Retinal pigment epithelial cell (primary cell): ENCODE measurements at regions not wholly inside any gene's neighbourhood (a gene's known extent, or its start where the extent isn't known, plus 50 kb on each side); places are given as distances from the start of the nearest gene placed in this dataset.
"Not testable (repeated sequence)": the region's sequence is repeated elsewhere in the genome, so short reads cannot be mapped to it uniquely, and the experiment has no call there.

Source experiments
- DNase-seq: peaks from one replicate; pipeline ENCODE4 v3.0.0-alpha.2; 2010; ENCODE audit warnings: low read depth
- H3K4me3 ChIP-seq: 2 replicates; pipeline ENCODE4 v1.5.1; 2011; ENCODE audit warnings: mild to moderate bottlenecking, low read length, control low read depth, moderate library complexity
- TF ChIP-seq, protein P1 (sequence below): conservative IDR thresholded peaks from 2 replicates; pipeline ENCODE4 v1.5.1; 2011; ENCODE audit warnings: low read depth, low read length, control low read depth, inconsistent platforms

GRCh38 chr13:89496478-89496877 is 1825.3 kb downstream of the SLITRK5 start:
- no peak overlapping the region for H3K4me3 ChIP-seq
- no peak for DNase-seq
- TF ChIP-seq, protein P1, sequence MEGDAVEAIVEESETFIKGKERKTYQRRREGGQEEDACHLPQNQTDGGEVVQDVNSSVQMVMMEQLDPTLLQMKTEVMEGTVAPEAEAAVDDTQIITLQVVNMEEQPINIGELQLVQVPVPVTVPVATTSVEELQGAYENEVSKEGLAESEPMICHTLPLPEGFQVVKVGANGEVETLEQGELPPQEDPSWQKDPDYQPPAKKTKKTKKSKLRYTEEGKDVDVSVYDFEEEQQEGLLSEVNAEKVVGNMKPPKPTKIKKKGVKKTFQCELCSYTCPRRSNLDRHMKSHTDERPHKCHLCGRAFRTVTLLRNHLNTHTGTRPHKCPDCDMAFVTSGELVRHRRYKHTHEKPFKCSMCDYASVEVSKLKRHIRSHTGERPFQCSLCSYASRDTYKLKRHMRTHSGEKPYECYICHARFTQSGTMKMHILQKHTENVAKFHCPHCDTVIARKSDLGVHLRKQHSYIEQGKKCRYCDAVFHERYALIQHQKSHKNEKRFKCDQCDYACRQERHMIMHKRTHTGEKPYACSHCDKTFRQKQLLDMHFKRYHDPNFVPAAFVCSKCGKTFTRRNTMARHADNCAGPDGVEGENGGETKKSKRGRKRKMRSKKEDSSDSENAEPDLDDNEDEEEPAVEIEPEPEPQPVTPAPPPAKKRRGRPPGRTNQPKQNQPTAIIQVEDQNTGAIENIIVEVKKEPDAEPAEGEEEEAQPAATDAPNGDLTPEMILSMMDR: no peak

GRCh38 chr13:89497658-89498057 is 1826.5 kb downstream of the SLITRK5 start:
- DNase-seq: no peak
- TF ChIP-seq, protein P1: no peak
- no peak overlapping the region for H3K4me3 ChIP-seq

DNA sequence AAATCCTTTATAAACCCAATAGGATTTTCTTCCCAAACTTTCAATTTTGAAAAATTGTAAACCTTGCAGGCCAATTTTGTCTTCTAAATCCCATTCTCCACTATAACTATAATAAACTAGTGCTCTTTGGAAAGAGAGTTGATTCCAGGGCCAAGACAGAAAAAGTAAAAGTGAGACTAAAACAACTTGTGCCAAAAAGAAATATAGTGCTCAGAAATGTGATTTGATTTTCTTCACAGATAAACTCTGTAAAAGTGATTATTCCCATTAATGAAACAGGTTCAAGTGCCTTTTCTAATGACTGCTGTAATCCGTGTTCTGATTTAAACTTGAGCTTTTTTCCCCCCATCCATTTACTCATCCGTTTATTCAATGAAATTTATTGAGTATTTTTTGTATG is 1831.1 kb downstream of the SLITRK5 start:
- TF ChIP-seq, protein P1: no peak
- no peak for DNase-seq
- no peak overlapping the region for H3K4me3 ChIP-seq

GRCh38 chr13:89514534-89515312 is 1832.8 kb upstream of the MIR17HG start:
- TF ChIP-seq, protein P1: no peak
- no peak overlapping the region for H3K4me3 ChIP-seq
- DNase-seq: peak; percentile 77

- no peak overlapping the region for H3K4me3 ChIP-seq
- DNase-seq: no peak
- TF ChIP-seq, protein P1: no peak
Observed at GRCh38 chr13:89515948-89516347, 1831.5 kb upstream of the MIR17HG start.

DNA sequence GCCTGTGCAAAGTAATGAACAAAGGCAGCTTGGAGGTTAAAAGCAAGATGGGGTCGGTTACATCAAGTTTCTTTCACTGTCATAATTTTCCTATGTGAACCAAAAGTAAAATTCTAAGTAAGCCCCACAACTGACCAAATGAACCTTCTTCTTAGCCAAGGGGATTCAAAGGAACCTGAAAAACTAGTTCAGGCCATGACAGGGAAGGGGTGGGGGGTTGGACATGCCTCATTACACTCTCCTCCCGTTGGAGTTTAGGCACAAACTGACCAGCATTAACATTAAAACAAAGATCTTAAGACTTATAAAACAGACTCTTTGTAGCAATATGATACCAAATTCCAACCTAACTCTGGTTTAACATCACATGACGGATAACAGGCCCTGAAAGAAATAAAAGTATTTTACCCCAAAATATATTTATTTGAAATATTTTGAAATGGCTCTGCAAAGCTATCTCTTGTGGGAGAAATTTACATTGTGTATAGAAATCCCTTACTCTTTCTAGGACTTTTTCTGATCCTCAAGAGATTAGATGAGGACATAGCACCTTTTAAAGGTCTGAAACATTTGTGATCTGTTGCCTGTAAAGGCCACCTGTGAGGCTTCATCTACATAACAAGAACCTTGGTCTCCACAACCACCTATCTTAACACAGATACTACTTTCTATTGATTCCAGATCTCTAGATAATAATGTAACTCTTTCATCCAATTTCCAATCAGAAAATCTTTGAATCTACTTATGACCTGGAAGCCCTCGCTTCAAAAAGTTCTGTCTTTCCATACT is 1829.0 kb upstream of the MIR17HG start:
- no peak for DNase-seq
- TF ChIP-seq, protein P1: no peak
- no peak overlapping the region for H3K4me3 ChIP-seq

DNA sequence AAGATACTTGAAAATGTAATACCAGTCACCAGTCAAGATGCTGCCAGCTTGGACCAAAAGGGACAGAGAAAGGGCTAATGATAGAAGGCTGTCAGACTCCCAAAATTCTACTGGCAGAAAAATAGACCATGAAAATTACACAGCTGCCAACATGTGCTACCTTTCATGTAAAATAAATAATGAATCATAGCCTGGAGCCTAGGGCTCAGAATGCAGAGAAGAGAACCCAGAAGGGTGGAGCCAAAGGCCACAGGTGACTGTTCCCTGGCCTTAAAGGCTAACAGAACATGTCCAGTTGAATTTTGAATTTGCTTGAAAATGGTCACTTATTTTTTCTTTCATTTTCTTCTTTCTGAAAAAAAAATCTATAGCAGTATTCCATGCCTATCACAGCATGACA is 1827.0 kb upstream of the MIR17HG start:
- TF ChIP-seq, protein P1: no peak
- no peak for DNase-seq

DNA sequence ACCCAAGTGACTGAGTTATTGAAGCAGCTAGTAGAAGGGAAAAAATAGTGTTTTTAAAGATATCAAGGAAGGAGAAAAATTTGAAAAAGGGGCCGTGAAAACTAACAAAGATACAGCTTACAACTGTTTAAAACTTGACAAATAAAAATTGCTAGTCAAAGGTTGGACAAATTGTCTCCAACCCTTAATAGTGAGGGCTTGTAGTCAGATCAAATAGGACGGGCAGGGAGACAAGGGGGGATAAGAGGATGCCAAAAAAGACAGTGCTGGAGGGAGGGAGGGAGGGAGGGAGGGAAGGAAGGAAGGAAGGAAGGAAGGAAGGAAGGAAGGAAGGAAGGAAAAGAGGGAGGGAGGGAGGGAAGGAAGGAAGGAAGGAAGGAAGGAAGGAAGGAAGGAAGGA is 1825.8 kb upstream of the MIR17HG start:
- H3K4me3 ChIP-seq, DNase-seq: not testable (repeated sequence)

More for the DNA sequence above, 1827.0 kb upstream of the MIR17HG start:
- no peak overlapping the region for H3K4me3 ChIP-seq
